Right lung (tissue), 2 donors: ENCODE measurements at regions not wholly inside any gene's neighbourhood (a gene's known extent, or its start where the extent isn't known, plus 50 kb on each side); places are given as distances from the start of the nearest gene placed in this dataset.
"Not testable (repeated sequence)": the region's sequence is repeated elsewhere in the genome, so short reads cannot be mapped to it uniquely, and the experiment has no call there.

Experiments used
- DNase-seq, 2 donors: peaks; one replicate each; pipeline ENCODE4 v3.0.0-alpha.2; 2013

- no peak for DNase-seq
These were observed 91.5 kb upstream of the MAP9 start for GRCh38 chr4:155468282-155468681.

GRCh38 chr4:155450676-155451075 is 73.9 kb upstream of the MAP9 start:
- no peak for DNase-seq

- no peak for DNase-seq
These were observed 68.5 kb upstream of the MAP9 start for GRCh38 chr4:155445306-155445705.

GRCh38 chr4:155444721-155445120 is 68.0 kb upstream of the MAP9 start:
- no peak for DNase-seq

- DNase-seq = peak; percentile 77 to 80
These were observed 65.7 kb upstream of the MAP9 start for GRCh38 chr4:155442267-155443105.

GRCh38 chr4:155441475-155441874 is 64.7 kb upstream of the MAP9 start:
- DNase-seq = no peak

GRCh38 chr4:155439760-155440159 is 63.0 kb upstream of the MAP9 start:
- DNase-seq = not testable (repeated sequence)

GRCh38 chr4:155434904-155435303 is 58.1 kb upstream of the MAP9 start:
- no peak for DNase-seq

GRCh38 chr4:155434366-155434765 is 57.6 kb upstream of the MAP9 start:
- no peak for DNase-seq

GRCh38 chr4:155433636-155434360 is 57.0 kb upstream of the MAP9 start:
- DNase-seq = no peak

GRCh38 chr4:155430895-155431795 is 54.4 kb upstream of the MAP9 start:
- peak; percentile 59 to 64 for DNase-seq

GRCh38 chr4:155428128-155428527 is 51.4 kb upstream of the MAP9 start:
- no peak for DNase-seq

- DNase-seq = no peak
These were observed 50.2 kb upstream of the MAP9 start for GRCh38 chr4:155426953-155427352.
